IMR-90 (cell line): ENCODE measurements at regions not wholly inside any gene's neighbourhood (a gene's known extent, or its start where the extent isn't known, plus 50 kb on each side); places are given as distances from the start of the nearest gene placed in this dataset.

Experiments used
- ATAC-seq: fragments of 200-7000 bp; cut with Tn5 transposase; 2 replicates; pipeline ENCODE4 v1.9.1; 2020; ENCODE audit warnings: low read depth, mild to moderate bottlenecking, moderate library complexity
- BruUV-seq: library from RNA; stranded (reverse); fragments of 400-500 nt; replicated peaks from 2 replicates; lab custom pipeline; 2021; lab: Mats Ljungman, UMichigan
- CTCF ChIA-PET: fragments of 300-600 bp; formaldehyde crosslinking; extraction: SDS; loops from one replicate; lab custom pipeline; 2021; ENCODE audit warnings: antibody characterized with exemption; lab: Yijun Ruan, JAX
- POLR2A ChIA-PET: fragments of 300-600 bp; sonication (Branson Sonifier 250); formaldehyde crosslinking; loops from one replicate; lab custom pipeline; 2022; ENCODE audit warnings: antibody characterized with exemption; ENCODE audit not compliant: unreplicated experiment; lab: Charles Lee
- DNase-seq: peaks from one replicate; pipeline ENCODE4 v3.0.0; 2013
- H2AFZ ChIP-seq: replicated peaks from 2 replicates; pipeline ENCODE3; 2013; ENCODE audit warnings: low read length, mild to moderate bottlenecking; ENCODE audit not compliant: poor library complexity
- H2AK5ac ChIP-seq: 2 replicates; pipeline ENCODE4 v1.6.1; 2013; ENCODE audit warnings: low read depth, low read length, inconsistent platforms
- H2AK9ac ChIP-seq: replicated peaks from 2 replicates; pipeline ENCODE3; 2013; ENCODE audit warnings: mild to moderate bottlenecking, low read depth, low read length, moderate library complexity; ENCODE audit not compliant: poor library complexity
- H2BK120ac ChIP-seq: 2 replicates; pipeline ENCODE4 v1.6.1; 2013; ENCODE audit warnings: low read depth, low read length, inconsistent platforms
- H2BK15ac ChIP-seq: 3 replicates; pipeline ENCODE4 v1.6.1; 2013; ENCODE audit warnings: low read depth, low read length, inconsistent platforms
- H2BK20ac ChIP-seq: 2 replicates; pipeline ENCODE4 v1.6.1; 2013; ENCODE audit warnings: low read depth, mild to moderate bottlenecking, inconsistent platforms, low read length, moderate library complexity
- H2BK5ac ChIP-seq: 2 replicates; pipeline ENCODE4 v1.6.1; 2013; ENCODE audit warnings: mild to moderate bottlenecking, low read depth, low read length, inconsistent platforms; ENCODE audit not compliant: poor library complexity, severe bottlenecking
- H3K14ac ChIP-seq: replicated peaks from 2 replicates; pipeline ENCODE4 v1.6.1; 2013; ENCODE audit warnings: low read depth, low read length, inconsistent platforms
- H3K18ac ChIP-seq: 2 replicates; pipeline ENCODE4 v1.6.1; 2013; ENCODE audit warnings: low read depth, low read length, control low read depth
- H3K23ac ChIP-seq: 2 replicates; pipeline ENCODE4 v1.6.1; 2013; ENCODE audit warnings: low read depth, low read length, inconsistent platforms
- H3K27ac ChIP-seq: 2 replicates; pipeline ENCODE4 v1.5.1; 2013; ENCODE audit warnings: mild to moderate bottlenecking, control low read depth, low read length; ENCODE audit not compliant: insufficient read depth
- H3K27me3 ChIP-seq: 2 replicates; pipeline ENCODE4 v1.6.1; 2013; ENCODE audit warnings: low read length; ENCODE audit not compliant: control insufficient read depth, insufficient read depth
- H3K36me3 ChIP-seq: 2 replicates; pipeline ENCODE4 v1.6.1; 2013; ENCODE audit warnings: low read length, mixed read lengths; ENCODE audit not compliant: control insufficient read depth, insufficient read depth
- H3K4ac ChIP-seq: 2 replicates; pipeline ENCODE4 v1.6.1; 2013; ENCODE audit warnings: low read depth, low read length, inconsistent platforms
- H3K4me1 ChIP-seq: 2 replicates; pipeline ENCODE4 v1.6.1; 2013; ENCODE audit warnings: low read length, mixed read lengths; ENCODE audit not compliant: control insufficient read depth, insufficient read depth
- H3K4me2 ChIP-seq: 2 replicates; pipeline ENCODE4 v1.6.1; 2013; ENCODE audit warnings: low read depth, mild to moderate bottlenecking, control low read depth, low read length, moderate library complexity
- H3K4me3 ChIP-seq: 2 replicates; pipeline ENCODE4 v1.5.1; 2013; ENCODE audit warnings: low read depth, mild to moderate bottlenecking, control low read depth, low read length, moderate library complexity; ENCODE audit not compliant: insufficient read depth
- H3K56ac ChIP-seq: 2 replicates; pipeline ENCODE4 v1.6.1; 2013; ENCODE audit warnings: low read length, inconsistent platforms; ENCODE audit not compliant: insufficient read depth; ENCODE audit errors: extremely low read depth
- H3K79me1 ChIP-seq, 2 experiments: 2 replicates each; pipeline ENCODE4 v1.6.1; 2013; ENCODE audit warnings: low read length in 2 of 2, inconsistent platforms in 1 of 2, low read depth in 1 of 2
- H3K9ac ChIP-seq: 2 replicates; pipeline ENCODE4 v1.6.1; 2013; ENCODE audit warnings: low read depth, low read length, control low read depth
- H3K9me1 ChIP-seq: 2 replicates; pipeline ENCODE4 v1.6.1; 2013; ENCODE audit warnings: low read length, inconsistent platforms; ENCODE audit not compliant: insufficient read depth
- H3K9me3 ChIP-seq: 2 replicates; pipeline ENCODE4 v1.6.1; 2013; ENCODE audit warnings: low read length; ENCODE audit not compliant: control insufficient read depth, insufficient read depth
- H4K20me1 ChIP-seq: 2 replicates; pipeline ENCODE4 v1.6.1; 2013; ENCODE audit warnings: low read length, inconsistent platforms; ENCODE audit not compliant: insufficient read depth
- H4K5ac ChIP-seq: 2 replicates; pipeline ENCODE4 v1.6.1; 2013; ENCODE audit warnings: mild to moderate bottlenecking, low read depth, low read length, control low read depth
- H4K8ac ChIP-seq, 2 experiments: 2 replicates each; pipeline ENCODE4 v1.6.1; 2013; ENCODE audit warnings: low read depth in 2 of 2, low read length in 2 of 2, control low read depth in 1 of 2, inconsistent platforms in 1 of 2
- H4K91ac ChIP-seq: 2 replicates; pipeline ENCODE4 v1.6.1; 2013; ENCODE audit warnings: low read depth, low read length, inconsistent platforms; ENCODE audit not compliant: insufficient read depth
- BHLHE40 ChIP-seq: fragments of 150-350 bp; IDR thresholded peaks from 2 replicates; pipeline ENCODE4 v1.6.1; 2016; ENCODE audit warnings: mild to moderate bottlenecking, low read depth, low read length
- CEBPB ChIP-seq: IDR thresholded peaks from 2 replicates; pipeline ENCODE4 v1.6.1; 2012; ENCODE audit warnings: low read depth, low read length, improper control_type of control experiment
- CHD1 ChIP-seq: IDR thresholded peaks from 2 replicates; pipeline ENCODE4 v1.6.1; 2012; ENCODE audit warnings: low read depth, low read length, improper control_type of control experiment
- FOS ChIP-seq: fragments of 150-350 bp; IDR thresholded peaks from 2 replicates; pipeline ENCODE4 v1.6.1; 2016; ENCODE audit warnings: low read depth, low read length
- MAFK ChIP-seq: IDR thresholded peaks from 2 replicates; pipeline ENCODE4 v1.6.1; 2012; ENCODE audit warnings: low read depth, low read length, improper control_type of control experiment
- MAZ ChIP-seq: IDR thresholded peaks from 2 replicates; pipeline ENCODE4 v1.6.1; 2012; ENCODE audit warnings: low read depth, mild to moderate bottlenecking, low read length, improper control_type of control experiment, moderate library complexity, borderline replicate concordance
- MXI1 ChIP-seq: IDR thresholded peaks from 2 replicates; pipeline ENCODE4 v1.6.1; 2012; ENCODE audit warnings: low read depth, mild to moderate bottlenecking, low read length, moderate library complexity, borderline replicate concordance
- NFE2L2 ChIP-seq: fragments of 150-350 bp; IDR thresholded peaks from 2 replicates; pipeline ENCODE4 v1.6.1; 2016; ENCODE audit warnings: low read depth, mild to moderate bottlenecking, low read length
- POLR2A ChIP-seq: IDR thresholded peaks from 2 replicates; pipeline ENCODE4 v1.6.1; 2012; ENCODE audit warnings: mild to moderate bottlenecking, low read depth, low read length
- RAD21 ChIP-seq: IDR thresholded peaks from 2 replicates; pipeline ENCODE4 v1.6.1; 2012; ENCODE audit warnings: low read length, improper control_type of control experiment
- RCOR1 ChIP-seq: IDR thresholded peaks from 2 replicates; pipeline ENCODE4 v1.6.1; 2012; ENCODE audit warnings: mild to moderate bottlenecking, low read length, improper control_type of control experiment; ENCODE audit not compliant: insufficient replicate concordance
- RFX5 ChIP-seq: IDR thresholded peaks from 2 replicates; pipeline ENCODE4 v1.8.0; 2012; ENCODE audit warnings: low read depth, mild to moderate bottlenecking, low read length, moderate library complexity
- SMC3 ChIP-seq: fragments of 150-350 bp; IDR thresholded peaks from 2 replicates; pipeline ENCODE4 v1.6.1; 2016; ENCODE audit warnings: low read depth, mild to moderate bottlenecking, antibody characterized with exemption, low read length, moderate library complexity
- WGBS, 2 experiments: methylation state at CpG; one replicate each; pipeline versions ENCODE4 v1.1.5 to v1.1.7; 2013; ENCODE audit warnings: missing lambda C conversion rate in 2 of 2; ENCODE audit not compliant: insufficient read length in 1 of 2; ENCODE audit errors: extremely low coverage in 2 of 2; 5-methylcytosine and 5-hydroxymethylcytosine counted together
- dilution Hi-C: fragments of 300-500 bp; cut with HindIII; formaldehyde crosslinking; loops from one replicate; pipeline ENCODE4 v1.14.3; 2018; ENCODE audit warnings: low sequenced_read_pairs; ENCODE audit not compliant: unreplicated experiment
- in situ Hi-C: fragments of 300-500 bp; cut with MboI; formaldehyde crosslinking; loops from 3 replicates; pipeline ENCODE4 v1.14.3; 2019; ENCODE audit warnings: low sequenced_read_pairs, inconsistent platforms, mixed read lengths
- intact Hi-C: fragments of 100-400 bp; cut with micrococcal nuclease; formaldehyde crosslinking; loops from 2 replicates; pipeline ENCODE4 v1.10.0; 2022
- TF ChIP-seq, protein P1 (sequence below): fragments of 150-350 bp; IDR thresholded peaks from 2 replicates; pipeline ENCODE4 v1.6.1; 2017; ENCODE audit warnings: mild to moderate bottlenecking, antibody characterized with exemption, low read length, low read depth
- TF ChIP-seq, protein P2 (sequence below): fragments of 150-350 bp; IDR thresholded peaks from 2 replicates; pipeline ENCODE4 v1.6.1; 2016; ENCODE audit warnings: low read depth, mild to moderate bottlenecking, low read length, moderate library complexity, borderline replicate concordance
- TF ChIP-seq, protein P3 (sequence below): conservative IDR thresholded peaks from 2 replicates; pipeline ENCODE4 v1.5.1; 2012; ENCODE audit warnings: mild to moderate bottlenecking, low read depth, low read length, improper control_type of control experiment

DNA sequence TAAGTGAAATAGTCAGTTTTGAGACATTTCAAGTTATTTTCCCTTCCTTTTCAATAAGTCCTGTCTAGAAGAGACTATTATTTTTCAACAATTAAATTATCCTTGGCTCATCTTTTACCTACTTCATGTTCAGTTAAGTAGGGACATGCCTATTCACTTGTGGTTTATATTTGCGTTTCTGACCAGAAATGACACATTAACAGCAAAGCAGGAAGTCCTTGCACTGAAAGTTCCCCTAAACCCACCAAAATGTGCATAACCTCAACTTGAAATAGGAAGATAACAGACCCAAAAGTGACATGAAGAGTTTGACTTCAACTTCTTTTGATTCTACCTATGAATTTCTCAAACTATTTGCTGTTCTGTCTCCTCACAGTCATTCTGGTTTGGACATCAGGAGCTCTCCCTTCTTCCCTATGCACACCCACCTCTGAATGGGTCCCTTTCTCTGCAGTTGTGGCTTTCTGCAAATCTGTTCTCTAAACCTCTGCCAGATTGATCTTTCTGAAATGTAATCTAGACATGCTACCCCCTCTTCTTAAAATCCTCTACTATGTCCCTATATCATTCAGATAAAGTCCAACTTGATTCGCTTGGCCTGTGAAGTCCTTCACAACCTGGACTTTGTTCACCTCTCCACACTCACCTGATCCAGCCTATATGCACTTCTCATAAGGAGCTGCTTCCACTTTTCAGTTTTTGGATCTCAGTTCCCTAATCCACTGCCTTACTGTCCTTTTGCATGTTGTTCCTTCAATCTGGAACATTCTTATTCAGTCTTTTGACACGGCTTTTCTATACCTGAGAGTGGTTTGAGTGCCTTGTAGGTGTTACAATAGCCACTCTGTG is 661.5 kb upstream of the ADGRL4 start:
- no peak overlapping the region for H2BK20ac ChIP-seq
- in situ Hi-C loops, result no loop called here
- no peaks in the 10 kb centered on the region for H4K20me1 ChIP-seq
- H4K5ac ChIP-seq, result no peak overlapping the region
- H3K23ac ChIP-seq, result no peak overlapping the region
- H2BK5ac ChIP-seq, result no peak overlapping the region
- TF ChIP-seq CHD1 (no peak), MAZ (no peak), POLR2A (no peak), BHLHE40 (no peak), RFX5 (no peak), MXI1 (no peak), RCOR1 (no peak), NFE2L2 (no peak), MAFK (no peak), RAD21 (no peak), SMC3 (no peak), CEBPB (no peak), FOS (no peak)
- TF ChIP-seq, protein P1, sequence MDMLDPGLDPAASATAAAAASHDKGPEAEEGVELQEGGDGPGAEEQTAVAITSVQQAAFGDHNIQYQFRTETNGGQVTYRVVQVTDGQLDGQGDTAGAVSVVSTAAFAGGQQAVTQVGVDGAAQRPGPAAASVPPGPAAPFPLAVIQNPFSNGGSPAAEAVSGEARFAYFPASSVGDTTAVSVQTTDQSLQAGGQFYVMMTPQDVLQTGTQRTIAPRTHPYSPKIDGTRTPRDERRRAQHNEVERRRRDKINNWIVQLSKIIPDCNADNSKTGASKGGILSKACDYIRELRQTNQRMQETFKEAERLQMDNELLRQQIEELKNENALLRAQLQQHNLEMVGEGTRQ, result no peak
- TF ChIP-seq, protein P2, sequence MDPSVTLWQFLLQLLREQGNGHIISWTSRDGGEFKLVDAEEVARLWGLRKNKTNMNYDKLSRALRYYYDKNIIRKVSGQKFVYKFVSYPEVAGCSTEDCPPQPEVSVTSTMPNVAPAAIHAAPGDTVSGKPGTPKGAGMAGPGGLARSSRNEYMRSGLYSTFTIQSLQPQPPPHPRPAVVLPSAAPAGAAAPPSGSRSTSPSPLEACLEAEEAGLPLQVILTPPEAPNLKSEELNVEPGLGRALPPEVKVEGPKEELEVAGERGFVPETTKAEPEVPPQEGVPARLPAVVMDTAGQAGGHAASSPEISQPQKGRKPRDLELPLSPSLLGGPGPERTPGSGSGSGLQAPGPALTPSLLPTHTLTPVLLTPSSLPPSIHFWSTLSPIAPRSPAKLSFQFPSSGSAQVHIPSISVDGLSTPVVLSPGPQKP, result no peak
- TF ChIP-seq, protein P3, sequence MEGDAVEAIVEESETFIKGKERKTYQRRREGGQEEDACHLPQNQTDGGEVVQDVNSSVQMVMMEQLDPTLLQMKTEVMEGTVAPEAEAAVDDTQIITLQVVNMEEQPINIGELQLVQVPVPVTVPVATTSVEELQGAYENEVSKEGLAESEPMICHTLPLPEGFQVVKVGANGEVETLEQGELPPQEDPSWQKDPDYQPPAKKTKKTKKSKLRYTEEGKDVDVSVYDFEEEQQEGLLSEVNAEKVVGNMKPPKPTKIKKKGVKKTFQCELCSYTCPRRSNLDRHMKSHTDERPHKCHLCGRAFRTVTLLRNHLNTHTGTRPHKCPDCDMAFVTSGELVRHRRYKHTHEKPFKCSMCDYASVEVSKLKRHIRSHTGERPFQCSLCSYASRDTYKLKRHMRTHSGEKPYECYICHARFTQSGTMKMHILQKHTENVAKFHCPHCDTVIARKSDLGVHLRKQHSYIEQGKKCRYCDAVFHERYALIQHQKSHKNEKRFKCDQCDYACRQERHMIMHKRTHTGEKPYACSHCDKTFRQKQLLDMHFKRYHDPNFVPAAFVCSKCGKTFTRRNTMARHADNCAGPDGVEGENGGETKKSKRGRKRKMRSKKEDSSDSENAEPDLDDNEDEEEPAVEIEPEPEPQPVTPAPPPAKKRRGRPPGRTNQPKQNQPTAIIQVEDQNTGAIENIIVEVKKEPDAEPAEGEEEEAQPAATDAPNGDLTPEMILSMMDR, result no peak
- H4K91ac ChIP-seq, result no peak overlapping the region
- no peaks in the 10 kb centered on the region for H3K4me1 ChIP-seq
- H3K4me2 ChIP-seq, result no peak overlapping the region
- H2BK120ac ChIP-seq, result no peak overlapping the region
- H2AK9ac ChIP-seq, result no peak overlapping the region
- no peak overlapping the region for H3K4me3 ChIP-seq
- H3K9me1 ChIP-seq, result no peaks in the 10 kb centered on the region
- WGBS, 2 experiments, result no CpG with 5 or more reads among the region's 3 CpGs
- ChIA-PET CTCF (no interaction called here), POLR2A (no interaction called here)
- no peak overlapping the region for H3K56ac ChIP-seq
- H2AK5ac ChIP-seq, result no peak overlapping the region
- no peaks in the 10 kb centered on the region for H3K79me1 ChIP-seq
- no peak overlapping the region for H2BK15ac ChIP-seq
- H3K27ac ChIP-seq, result no peak overlapping the region
- no peaks in the 10 kb centered on the region for H3K27me3 ChIP-seq
- H3K18ac ChIP-seq, result no peak overlapping the region
- H3K14ac ChIP-seq, result no peak overlapping the region
- H4K8ac ChIP-seq, result no peak overlapping the region
- no peak overlapping the region for H2AFZ ChIP-seq
- intact Hi-C loops, result no loop called here
- dilution Hi-C loops, result no loop called here
- H3K4ac ChIP-seq, result no peak overlapping the region
- H3K9ac ChIP-seq, result no peak overlapping the region
- DNase-seq (no peak), ATAC-seq (no peak)
- H3K36me3 ChIP-seq, result no peaks in the 10 kb centered on the region
- H3K9me3 ChIP-seq, result no peaks in the 10 kb centered on the region
- BruUV-seq, result no TSS peak
